Sigmoid colon (tissue), 6 donors: ENCODE measurements at regions not wholly inside any gene's neighbourhood (a gene's known extent, or its start where the extent isn't known, plus 50 kb on each side); places are given as distances from the start of the nearest gene placed in this dataset.

Experiments
- DNase-seq: peaks from one replicate; pipeline ENCODE4 v3.0.0-alpha.2; 2019
- H3K27ac ChIP-seq, 4 donors: fragments of 200-600 bp; sonication (generic); one replicate each; pipeline ENCODE4 v1.5.1; 2016 to 2019; ENCODE audit warnings: mild to moderate bottlenecking in 1 of 4
- H3K27me3 ChIP-seq, 3 donors: fragments of 200-600 bp; sonication (generic); one replicate each; pipeline ENCODE4 v1.5.1; 2019; ENCODE audit warnings: mild to moderate bottlenecking in 1 of 3
- H3K36me3 ChIP-seq, 4 donors: fragments of 200-600 bp; sonication (generic); one replicate each; pipeline ENCODE4 v1.5.1; 2016 to 2019
- H3K4me1 ChIP-seq, 4 donors: fragments of 200-600 bp; sonication (generic); one replicate each; pipeline ENCODE4 v1.5.1; 2017 to 2019
- H3K4me3 ChIP-seq, 4 donors: fragments of 200-600 bp; sonication (generic); one replicate each; pipeline ENCODE4 v1.5.1; 2017 to 2019; ENCODE audit warnings: mild to moderate bottlenecking in 2 of 4, moderate library complexity in 1 of 4
- H3K9me3 ChIP-seq, 4 donors: fragments of 200-600 bp in 3 of 4; sonication (generic) in 3 of 4; one replicate each; pipeline versions ENCODE4 v1.5.1 to v1.6.1; 2013 to 2019
- CTCF ChIP-seq, 4 experiments: fragments of 450-650 bp in 3 of 4; fragments of 200-600 bp in 1 of 4; IDR thresholded peaks; one replicate each; pipeline ENCODE4 v1.5.1; 2016 to 2019; ENCODE audit warnings: antibody characterized with exemption in 4 of 4, mild to moderate bottlenecking in 3 of 4, moderate library complexity in 2 of 4
- EP300 ChIP-seq, 4 donors: sonication (generic); formaldehyde crosslinking; IDR thresholded peaks; one replicate each; pipeline ENCODE4 v1.6.1; 2017; ENCODE audit warnings: antibody characterized with exemption in 4 of 4
- POLR2A ChIP-seq, 2 donors: fragments of 450-650 bp; IDR thresholded peaks; one replicate each; pipeline ENCODE4 v1.6.1; 2016; ENCODE audit warnings: antibody characterized with exemption in 2 of 2, mild to moderate bottlenecking in 2 of 2, moderate library complexity in 2 of 2
- POLR2AphosphoS5 ChIP-seq, 4 donors: sonication (generic); formaldehyde crosslinking; IDR thresholded peaks; one replicate each; pipeline ENCODE4 v1.6.1; 2017; ENCODE audit warnings: antibody characterized with exemption in 4 of 4
- WGBS, 2 donors: extraction: QIAGEN DNeasy Blood & Tissue Kit; methylation state at CpG; one replicate each; pipeline ENCODE4 v1.1.7; 2013; 5-methylcytosine and 5-hydroxymethylcytosine counted together
- intact Hi-C: fragments of 100-400 bp; cut with DNase I; formaldehyde crosslinking; loops from one replicate; pipeline ENCODE4 v1.15.1; 2023
- donor health status: healthy with polysubstance abuse.
- donor health status: healthy.

- Histone ChIP-seq H3K4me3 (no peak overlapping the region), H3K4me1 (peaks cover 0 to 14% (median 2%) of the 10 kb centered on the region in 4 donors), H3K36me3 (no peaks in the 10 kb centered on the region), H3K9me3 (no peaks in the 10 kb centered on the region), H3K27ac (no peak overlapping the region), H3K27me3 (no peaks in the 10 kb centered on the region)
- TF ChIP-seq EP300 (IDR thresholded peaks at IDR 0.05) (no peak), POLR2AphosphoS5 (IDR thresholded peaks at IDR 0.05) (no peak), CTCF (IDR thresholded peaks at IDR 0.05) (no peak), POLR2A (IDR thresholded peaks at IDR 0.05) (no peak)
- 35 to 65% methylated on average over 1 of the region's 1 CpG for WGBS, 2 donors
- intact Hi-C loops, result no loop called here
- no peak for DNase-seq
Observed at GRCh38 chr3:117595615-117596014, 886.0 kb downstream of the TUSC7 start.

- Histone ChIP-seq H3K36me3 (no peaks in the 10 kb centered on the region), H3K27me3 (no peaks in the 10 kb centered on the region), H3K27ac (no peak overlapping the region), H3K4me1 (peaks cover 0 to 14% (median 2%) of the 10 kb centered on the region in 4 donors), H3K9me3 (no peaks in the 10 kb centered on the region), H3K4me3 (no peak overlapping the region)
- intact Hi-C loops, result no loop called here
- TF ChIP-seq EP300 (IDR thresholded peaks at IDR 0.05), result no peak
- no peak for TF ChIP-seq CTCF (IDR thresholded peaks at IDR 0.05)
- no peak for TF ChIP-seq POLR2AphosphoS5 (IDR thresholded peaks at IDR 0.05)
- no peak for TF ChIP-seq POLR2A (IDR thresholded peaks at IDR 0.05)
- no peak for DNase-seq
- WGBS, 2 donors, result 55 to 79% methylated on average over 1 of the region's 1 CpG
Observed at GRCh38 chr3:117596503-117596902, 886.9 kb downstream of the TUSC7 start.

- Histone ChIP-seq H3K27ac (no peak overlapping the region), H3K4me3 (no peak overlapping the region), H3K27me3 (no peaks in the 10 kb centered on the region), H3K4me1 (peaks cover 0 to 14% (median 2%) of the 10 kb centered on the region in 4 donors), H3K36me3 (no peaks in the 10 kb centered on the region), H3K9me3 (no peaks in the 10 kb centered on the region)
- WGBS, 2 donors, result 17 to 32% methylated on average over 1 of the region's 1 CpG
- intact Hi-C loops, result no loop called here
- no peak for DNase-seq
- TF ChIP-seq EP300 (IDR thresholded peaks at IDR 0.05), result no peak
- peak in 2 of 4 donors; percentile 26 to 56 for TF ChIP-seq POLR2AphosphoS5 (IDR thresholded peaks at IDR 0.05)
Observed at GRCh38 chr3:117597865-117598264, 888.3 kb downstream of the TUSC7 start.

- Histone ChIP-seq H3K36me3 (no peaks in the 10 kb centered on the region), H3K27me3 (no peaks in the 10 kb centered on the region), H3K27ac (no peak overlapping the region), H3K4me1 (peaks cover 0 to 14% (median 2%) of the 10 kb centered on the region in 4 donors), H3K4me3 (no peak overlapping the region), H3K9me3 (no peaks in the 10 kb centered on the region)
- 59 to 72% methylated on average over 3 of the region's 3 CpGs for WGBS, 2 donors
- intact Hi-C loops, result no loop called here
- TF ChIP-seq CTCF (IDR thresholded peaks at IDR 0.05) (no peak), POLR2AphosphoS5 (IDR thresholded peaks at IDR 0.05) (no peak), EP300 (IDR thresholded peaks at IDR 0.05) (no peak), POLR2A (IDR thresholded peaks at IDR 0.05) (no peak)
- DNase-seq, result no peak
Observed at GRCh38 chr3:117600112-117600511, 890.5 kb downstream of the TUSC7 start.

- DNase-seq, result no peak
- H3K4me1 ChIP-seq, result peaks cover 0 to 14% (median 2%) of the 10 kb centered on the region in 4 donors
- WGBS, 2 donors, result 91% methylated on average over 4 of the region's 4 CpGs
- H3K27ac ChIP-seq, result no peak overlapping the region
- no peaks in the 10 kb centered on the region for H3K36me3 ChIP-seq
- intact Hi-C loops, result no loop called here
- TF ChIP-seq POLR2AphosphoS5 (IDR thresholded peaks at IDR 0.05) (no peak), POLR2A (IDR thresholded peaks at IDR 0.05) (no peak), EP300 (IDR thresholded peaks at IDR 0.05) (no peak), CTCF (IDR thresholded peaks at IDR 0.05) (no peak)
- no peaks in the 10 kb centered on the region for H3K27me3 ChIP-seq
- no peaks in the 10 kb centered on the region for H3K9me3 ChIP-seq
- no peak overlapping the region for H3K4me3 ChIP-seq
Observed at GRCh38 chr3:117600666-117601065, 891.1 kb downstream of the TUSC7 start.
